Non-pigmented ciliary epithelial cell (primary cell): ENCODE measurements at regions not wholly inside any gene's neighbourhood (a gene's known extent, or its start where the extent isn't known, plus 50 kb on each side); places are given as distances from the start of the nearest gene placed in this dataset.

Experiments
- DNase-seq: peaks from one replicate; pipeline ENCODE4 v3.0.0-alpha.2; 2010; ENCODE audit warnings: low read depth

DNA sequence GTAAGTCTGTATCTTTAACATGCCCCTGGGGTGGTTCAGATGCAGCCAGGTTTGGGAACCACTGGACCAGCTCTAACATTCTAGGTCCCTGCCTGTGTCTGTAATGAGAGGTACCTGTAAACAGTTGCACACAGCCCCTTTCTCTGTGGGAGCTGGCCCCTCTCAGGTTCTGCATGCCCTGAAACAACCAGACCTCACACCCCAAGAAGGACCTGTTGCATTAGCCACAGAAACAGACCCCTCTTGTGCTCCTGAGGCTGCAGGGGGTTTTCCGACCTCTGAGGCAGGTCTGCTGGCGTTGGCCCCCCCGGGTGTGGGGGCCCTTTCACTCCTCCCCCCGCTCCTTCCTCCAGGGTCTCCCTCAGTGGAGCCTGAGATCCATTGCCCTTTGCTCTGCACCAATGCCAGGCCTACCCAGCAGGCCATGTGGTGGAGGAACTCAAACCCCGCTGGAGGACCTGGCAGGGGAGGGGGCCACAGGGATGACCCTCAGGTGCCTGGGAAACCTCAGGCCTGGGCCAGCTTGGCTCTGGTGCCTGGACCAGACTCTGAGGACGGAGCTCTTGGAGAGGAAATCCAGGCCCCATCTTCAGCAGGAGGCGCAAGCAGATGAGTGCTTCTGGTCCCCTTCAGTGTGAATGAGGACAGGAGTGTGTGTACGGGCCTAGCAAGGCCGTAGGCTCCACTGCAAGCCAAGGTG lies 61.4 kb upstream of the PJA1 start:
- DNase-seq: no peak

DNA sequence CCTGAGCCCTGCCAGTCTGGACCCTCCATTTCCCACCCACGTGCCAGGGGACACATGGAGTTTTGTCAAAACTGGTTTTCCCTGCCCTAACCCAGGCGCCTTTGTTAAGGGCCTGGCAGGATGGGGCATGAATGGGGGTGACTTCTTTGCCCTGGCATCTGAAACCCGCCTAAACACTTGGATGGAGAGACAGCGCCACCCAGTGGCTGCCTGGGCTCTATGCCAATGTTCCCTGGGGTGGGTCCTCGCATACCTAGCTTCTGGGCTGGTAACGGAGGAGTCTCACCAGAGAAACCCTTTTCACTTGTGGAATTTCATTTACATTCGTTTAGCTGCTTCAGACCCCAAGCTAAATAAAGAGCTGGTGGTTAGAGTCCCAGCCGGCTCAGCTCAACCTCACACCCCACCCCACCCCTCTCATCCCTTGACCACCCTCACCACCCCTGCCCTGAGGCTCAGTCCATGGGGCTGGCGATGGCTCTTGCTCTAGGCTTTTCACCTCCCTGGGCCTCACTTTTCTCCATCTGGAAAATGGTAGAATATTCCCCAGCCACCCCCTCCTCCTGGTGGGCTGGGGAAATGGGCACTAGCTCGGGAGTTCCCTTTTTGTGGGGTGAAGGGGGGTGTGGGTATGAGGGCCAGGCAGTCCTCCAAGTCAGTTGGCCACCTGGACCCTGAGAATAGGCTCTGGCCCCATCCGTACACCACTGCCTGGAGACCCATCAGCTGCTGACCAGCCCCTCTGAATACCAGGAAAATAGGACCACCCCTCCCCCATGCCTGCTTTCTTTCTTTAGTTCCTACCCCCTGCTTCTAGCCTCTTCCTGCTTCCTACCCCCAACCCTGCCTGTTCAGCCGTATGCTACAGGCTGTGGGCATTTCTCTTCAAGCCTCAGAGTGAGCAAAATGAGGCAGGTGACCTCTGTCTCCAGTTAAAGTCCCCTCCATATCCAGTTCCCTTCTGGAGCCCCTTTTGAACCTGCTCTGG lies 57.1 kb upstream of the PJA1 start:
- DNase-seq: no peak

DNA sequence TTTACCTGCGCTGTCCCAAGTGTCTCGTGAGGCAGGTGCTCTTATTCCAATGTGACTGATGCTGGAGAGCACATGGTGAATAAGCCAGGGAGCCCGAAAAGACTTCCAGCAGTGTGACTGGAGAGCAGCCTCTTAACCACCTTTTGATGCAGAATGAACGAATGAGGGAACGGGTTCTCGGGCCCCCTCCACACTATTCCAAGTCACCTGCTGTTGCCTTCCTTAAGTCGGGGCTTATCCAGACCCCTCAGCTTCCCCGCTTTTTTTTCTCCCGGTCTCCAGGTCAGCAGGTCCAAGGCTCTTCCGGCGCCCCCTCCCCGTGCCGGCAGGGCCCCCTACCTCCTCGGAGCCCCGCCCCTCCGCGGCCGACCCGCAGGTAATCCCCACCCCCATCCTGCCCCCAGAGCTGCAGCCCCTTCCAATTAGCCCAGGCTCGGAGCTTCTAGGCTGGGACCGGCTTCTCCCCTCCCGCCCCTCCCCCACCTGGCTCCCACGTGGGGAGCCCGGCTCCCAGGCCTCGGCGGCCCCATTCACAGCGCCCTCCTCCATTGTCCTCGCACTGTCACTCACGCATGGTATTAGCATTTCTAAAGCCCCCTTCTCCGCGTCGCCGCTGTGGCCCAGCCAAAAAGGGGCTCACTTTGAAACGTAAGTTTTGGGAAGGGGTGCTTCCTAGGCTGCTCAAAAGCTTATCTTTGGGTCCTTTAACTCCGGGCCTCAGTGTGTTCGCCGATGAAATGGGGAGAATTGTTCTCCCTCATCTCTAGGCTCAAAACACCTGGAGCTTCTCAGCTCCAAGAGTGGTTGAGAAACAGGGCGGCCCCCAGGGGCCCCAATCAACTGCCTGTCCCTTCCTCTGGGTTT lies 56.2 kb upstream of the PJA1 start:
- no peak for DNase-seq

DNA sequence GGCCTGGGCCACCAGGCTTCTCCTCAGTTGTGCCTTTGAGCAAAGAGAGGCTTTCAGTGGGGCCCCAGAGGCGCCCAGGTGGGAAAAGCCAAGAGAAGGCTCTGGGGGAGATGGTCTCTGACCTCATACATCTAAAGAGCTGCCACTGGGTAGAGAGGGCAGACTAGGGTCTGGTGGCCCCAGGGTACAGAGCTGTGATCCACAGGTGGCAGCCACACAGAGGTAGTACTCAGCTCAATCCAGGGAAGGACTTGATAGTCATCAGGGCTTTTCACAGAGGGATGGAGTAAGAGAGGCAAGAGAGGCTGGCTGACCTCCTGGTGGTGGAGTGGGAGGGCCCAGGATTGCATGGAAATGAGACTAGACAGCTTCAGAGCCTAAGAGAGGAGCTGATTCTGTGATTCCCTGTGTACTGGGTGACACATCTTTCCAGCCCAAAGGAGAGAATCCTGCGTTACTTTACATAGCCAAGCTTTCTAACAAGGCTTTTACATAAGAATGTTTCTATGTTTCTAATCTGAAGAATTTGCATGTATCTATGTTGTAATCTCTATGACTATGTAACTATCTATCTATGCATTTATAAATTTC lies 53.2 kb upstream of the PJA1 start:
- DNase-seq: no peak

DNA sequence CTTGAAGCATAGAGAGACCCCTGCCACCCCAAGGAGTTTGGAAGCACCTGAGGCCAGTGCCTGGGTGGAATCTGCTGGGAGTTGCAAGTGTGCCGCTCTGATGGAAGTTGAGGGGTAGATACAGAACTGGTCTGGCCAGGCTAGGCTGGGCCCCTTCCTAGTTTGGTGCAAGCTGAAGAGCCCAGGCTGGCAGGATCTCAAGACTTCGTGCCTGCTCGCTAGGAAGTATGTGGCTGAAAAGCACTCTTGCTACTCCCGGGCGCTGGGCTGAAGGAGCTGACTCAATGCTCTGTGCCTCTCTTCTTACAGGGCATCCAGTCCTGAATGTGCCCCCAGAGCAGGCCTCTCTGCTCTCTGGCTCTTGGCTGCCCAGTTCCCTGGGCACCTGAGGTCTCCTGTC lies 51.7 kb upstream of the PJA1 start:
- DNase-seq: no peak

DNA sequence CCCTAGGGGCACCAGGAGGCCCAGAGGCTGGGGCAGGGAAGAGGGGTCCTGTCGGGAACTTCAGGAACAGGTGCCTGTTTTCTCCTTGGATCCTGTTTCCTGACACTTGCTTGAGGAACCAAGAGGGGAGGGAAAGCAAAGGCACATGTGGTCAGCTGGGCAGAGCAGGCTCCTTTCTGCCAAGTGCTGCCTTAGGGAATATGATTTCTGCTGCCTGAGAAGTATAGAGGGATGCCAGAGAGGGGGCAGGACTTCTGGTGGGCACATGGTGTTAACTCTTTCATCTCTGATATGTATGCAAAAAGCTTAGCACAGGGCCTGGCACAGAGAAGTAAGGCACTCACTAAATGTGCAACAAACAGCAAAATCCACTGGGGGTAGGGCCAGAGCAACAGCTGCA lies 51.2 kb upstream of the PJA1 start:
- DNase-seq: no peak

DNA sequence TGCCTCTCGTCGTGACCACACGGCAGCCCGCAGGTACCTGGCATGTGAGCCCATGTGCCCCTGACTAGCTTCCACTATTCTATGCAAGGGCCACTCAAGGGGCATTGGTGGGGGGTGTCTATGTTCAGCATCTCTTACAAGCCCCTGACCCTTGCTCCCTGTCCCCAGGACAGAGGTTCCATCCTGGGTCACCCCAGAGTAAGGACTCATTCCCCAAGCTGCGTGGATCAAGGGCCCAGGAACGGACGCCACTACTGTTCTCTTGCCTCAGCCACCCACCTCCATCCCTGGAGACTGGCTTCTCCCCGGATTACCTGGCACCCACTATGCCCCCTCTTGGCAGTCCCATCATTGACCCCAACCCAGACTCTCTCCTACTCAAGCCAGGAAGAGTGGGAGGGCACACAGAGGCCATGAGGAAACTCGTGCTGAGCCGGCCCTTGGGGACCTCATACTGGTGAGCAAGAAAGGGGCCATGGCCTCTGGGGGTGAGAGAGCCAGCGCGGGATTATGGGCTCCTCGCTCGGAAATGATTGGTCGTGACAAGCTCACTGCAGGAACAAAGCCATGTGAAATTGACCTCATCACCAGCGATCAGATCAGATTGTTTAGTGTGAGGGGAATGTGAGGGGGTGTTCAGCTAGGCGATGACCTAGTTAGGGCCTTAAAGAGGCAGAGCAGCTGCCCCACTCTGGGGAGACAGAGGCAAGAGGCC lies 50.1 kb upstream of the PJA1 start:
- DNase-seq: no peak
